Uterus (tissue), 3 donors: ENCODE measurements at regions not wholly inside any gene's neighbourhood (a gene's known extent, or its start where the extent isn't known, plus 50 kb on each side); places are given as distances from the start of the nearest gene placed in this dataset. TPM values are rescaled to one million over a fixed set of nuclear protein-coding genes. Genes with fewer than 3 reads are reported as not detected.

ENCODE experiments used
- DNase-seq, 2 donors: peaks; one replicate each; pipeline ENCODE4 v3.0.0-alpha.2; 2019 to 2020
- H3K27ac ChIP-seq, 2 donors: fragments of 200-600 bp; sonication (generic); 1 replicate in 1 of 2; 2 replicates in 1 of 2; pipeline ENCODE4 v1.5.1; 2016 to 2018
- H3K27me3 ChIP-seq, 2 donors: fragments of 200-600 bp; sonication (generic); one replicate each; pipeline ENCODE4 v1.5.1; 2018 to 2019; ENCODE audit warnings: control low read depth in 1 of 2
- H3K36me3 ChIP-seq, 2 donors: fragments of 200-600 bp; sonication (generic); one replicate each; pipeline ENCODE4 v1.5.1; 2019; ENCODE audit warnings: control low read depth in 1 of 2
- H3K4me1 ChIP-seq, 2 donors: fragments of 200-600 bp; sonication (generic); one replicate each; pipeline ENCODE4 v1.5.1; 2018 to 2019; ENCODE audit warnings: control low read depth in 1 of 2
- H3K4me3 ChIP-seq, 2 donors: fragments of 200-600 bp; sonication (generic); 1 replicate in 1 of 2; 2 replicates in 1 of 2; pipeline ENCODE4 v1.5.1; 2018 to 2019; ENCODE audit warnings: mild to moderate bottlenecking in 1 of 2
- H3K9me3 ChIP-seq, 2 donors: fragments of 200-600 bp; sonication (generic); one replicate each; pipeline ENCODE4 v1.5.1; 2019; ENCODE audit warnings: control low read depth in 1 of 2
- CTCF ChIP-seq, 4 experiments: fragments of 200-600 bp in 2 of 4; fragments of 450-650 bp in 2 of 4; sonication (generic) in 2 of 4; IDR thresholded peaks; one replicate each; pipeline ENCODE4 v1.5.1; 2016 to 2019; ENCODE audit warnings: antibody characterized with exemption in 4 of 4, mild to moderate bottlenecking in 2 of 4, moderate library complexity in 1 of 4
- POLR2A ChIP-seq, 2 donors: fragments of 450-650 bp; IDR thresholded peaks; one replicate each; pipeline ENCODE4 v1.6.1; 2016; ENCODE audit warnings: antibody characterized with exemption in 2 of 2, mild to moderate bottlenecking in 1 of 2, moderate library complexity in 1 of 2
- intact Hi-C: fragments of 100-400 bp; cut with DNase I; formaldehyde crosslinking; loops from one replicate; pipeline ENCODE4 v1.15.1; 2023; ENCODE audit warnings: low total_unique reads
- microRNA counts, 2 donors: library from miRNA; unstranded; fragments of <30 nt; microRNA quantifications; one replicate each; lab custom pipeline; 2016 to 2017
- microRNA-seq: library from miRNA; unstranded; fragments of <30 nt; microRNA quantifications from one replicate; pipeline ENCODE4, GENCODE V29; 2016; ENCODE audit warnings: borderline microRNAs expressed, borderline replicate concordance
- small RNA-seq: library from RNA; depleted of rRNA; stranded (forward); fragments of <200 nt; gene quantifications from one replicate; pipeline ENCODE3, GENCODE V24; 2016
- donor health status: DM: yes; HTN: yes; CAD: no.

DNA sequence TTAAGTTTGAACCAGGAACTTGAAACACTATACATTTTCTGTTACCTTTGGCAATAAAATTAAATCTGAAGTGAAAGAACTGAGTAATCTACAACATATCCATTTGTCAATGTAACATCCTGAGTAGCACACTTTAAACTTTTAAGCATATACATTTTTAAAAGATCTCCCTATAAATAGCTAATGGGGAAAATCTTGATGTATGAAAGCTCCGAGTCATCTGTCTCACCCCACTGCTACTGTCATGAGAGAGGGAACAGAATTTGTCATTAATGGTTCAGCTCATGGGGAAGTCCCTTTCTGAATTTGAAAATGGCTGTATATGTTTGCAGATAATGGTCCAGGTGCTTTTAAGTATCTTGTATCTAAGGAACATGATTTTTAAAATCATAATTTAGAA is 55.2 kb upstream of the NOX3 start:
- no peaks in the 10 kb centered on the region for H3K27me3 ChIP-seq
- H3K36me3 ChIP-seq, result no peaks in the 10 kb centered on the region
- DNase-seq, result no peak
- no peaks in the 10 kb centered on the region for H3K4me1 ChIP-seq
- TF ChIP-seq CTCF (IDR thresholded peaks at IDR 0.05) (no peak), POLR2A (IDR thresholded peaks at IDR 0.05) (no peak)
- H3K9me3 ChIP-seq, result no peaks in the 10 kb centered on the region
- intact Hi-C loops, result no loop called here
- H3K4me3 ChIP-seq, result no peak overlapping the region
- no peak overlapping the region for H3K27ac ChIP-seq

DNA sequence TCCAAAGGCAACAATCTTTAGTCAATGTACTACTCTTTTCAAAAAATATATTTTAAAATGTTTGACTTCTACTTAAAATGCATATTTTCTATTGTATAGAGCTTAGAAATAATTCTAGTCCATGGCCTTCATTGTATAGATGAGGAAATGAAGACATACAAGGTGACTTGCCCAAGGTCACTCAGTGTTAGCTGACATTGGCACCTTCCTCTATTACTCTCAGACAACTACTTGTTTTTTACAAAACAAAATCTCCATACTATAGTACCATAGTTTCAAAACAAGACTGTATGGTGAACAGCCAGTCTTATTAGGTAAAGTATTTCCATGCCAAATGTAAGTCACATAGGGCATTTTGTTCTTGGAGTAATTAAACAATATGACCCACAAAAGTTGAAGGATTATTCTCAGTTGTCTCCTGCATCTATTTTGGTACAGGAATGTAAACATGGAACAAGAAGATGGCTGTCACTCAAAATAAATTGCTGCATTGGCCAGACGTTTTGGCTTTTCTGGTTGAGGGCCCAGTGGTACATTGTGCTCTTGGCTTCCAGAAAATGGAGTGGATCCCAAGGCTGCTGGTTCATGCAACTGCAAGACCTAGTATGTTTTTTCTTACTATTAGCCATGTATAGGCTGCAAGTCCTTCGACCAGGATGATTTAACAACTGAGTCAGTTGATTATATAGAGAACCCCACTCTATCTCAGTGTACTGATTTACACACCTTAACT is 54.3 kb upstream of the NOX3 start:
- no peak overlapping the region for H3K4me3 ChIP-seq
- no peaks in the 10 kb centered on the region for H3K4me1 ChIP-seq
- no peak for TF ChIP-seq POLR2A (IDR thresholded peaks at IDR 0.05)
- TF ChIP-seq CTCF (IDR thresholded peaks at IDR 0.05), result no peak
- intact Hi-C loops, result no loop called here
- no peak for DNase-seq
- no peaks in the 10 kb centered on the region for H3K36me3 ChIP-seq
- no peaks in the 10 kb centered on the region for H3K9me3 ChIP-seq
- H3K27me3 ChIP-seq, result no peaks in the 10 kb centered on the region
- H3K27ac ChIP-seq, result no peak overlapping the region

DNA sequence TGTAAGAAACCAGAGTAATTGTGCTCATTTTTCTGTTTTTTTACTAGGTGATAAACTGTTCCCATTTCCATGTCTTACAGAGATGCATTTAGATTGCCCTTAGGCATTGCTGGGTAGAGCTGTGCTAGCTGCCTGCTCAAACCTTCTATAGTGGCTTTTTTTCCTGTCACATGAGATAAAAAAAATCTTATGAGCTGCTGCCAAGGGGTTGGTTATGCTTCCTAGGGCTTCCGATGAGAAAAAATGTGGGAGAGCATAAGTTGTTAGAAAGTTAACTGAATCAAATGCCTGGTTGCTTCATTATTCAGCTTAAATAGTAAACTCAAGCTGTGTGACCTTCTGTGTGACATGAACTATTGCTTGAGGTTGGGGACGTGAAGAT is 50.0 kb upstream of the NOX3 start:
- intact Hi-C loops, result no loop called here
- Histone ChIP-seq H3K27ac (no peak overlapping the region), H3K36me3 (no peaks in the 10 kb centered on the region), H3K4me1 (no peaks in the 10 kb centered on the region), H3K27me3 (no peaks in the 10 kb centered on the region), H3K9me3 (no peaks in the 10 kb centered on the region), H3K4me3 (no peak overlapping the region)
- DNase-seq, result no peak
- TF ChIP-seq POLR2A (IDR thresholded peaks at IDR 0.05) (no peak), CTCF (IDR thresholded peaks at IDR 0.05) (no peak)

MicroRNAs encoded in the stretch of these regions (microRNA counts, 767-probe panel; counts per million panel counts)
- 0 counts per million in 2 donors for microRNA hsa-miR-1202 (lab: Ali Mortazavi, UCI)

Small RNA genes lying in the stretch of these regions (microRNA-seq; reads per million reads assigned to microRNA genes)
- gene MIR1202, result not detected

Small RNA genes lying in the stretch of these regions (small RNA-seq; reads per million reads assigned to genes)
- gene MIR1202 (not detected), gene RNU7-152P (not detected), gene SNORD28B (not detected)
